NB4 (cell line): ENCODE measurements at regions not wholly inside any gene's neighbourhood (a gene's known extent, or its start where the extent isn't known, plus 50 kb on each side); places are given as distances from the start of the nearest gene placed in this dataset.

Source experiments
- MYC ChIP-seq: IDR thresholded peaks from 2 replicates; pipeline ENCODE4 v1.6.1; 2011; ENCODE audit warnings: low read depth, low read length
- POLR2A ChIP-seq: IDR thresholded peaks from 2 replicates; pipeline ENCODE4 v1.6.1; 2011; ENCODE audit warnings: mild to moderate bottlenecking; ENCODE audit not compliant: insufficient read length; ENCODE audit errors: extremely low read depth
- TF ChIP-seq, protein P1 (sequence below): IDR thresholded peaks from one replicate; pipeline ENCODE4 v1.5.1; 2012; ENCODE audit warnings: low read depth, low read length
- TF ChIP-seq, protein P2 (sequence below): IDR thresholded peaks from 2 replicates; pipeline ENCODE4 v1.6.1; 2011; ENCODE audit warnings: low read depth, low read length

- TF ChIP-seq, protein P1, sequence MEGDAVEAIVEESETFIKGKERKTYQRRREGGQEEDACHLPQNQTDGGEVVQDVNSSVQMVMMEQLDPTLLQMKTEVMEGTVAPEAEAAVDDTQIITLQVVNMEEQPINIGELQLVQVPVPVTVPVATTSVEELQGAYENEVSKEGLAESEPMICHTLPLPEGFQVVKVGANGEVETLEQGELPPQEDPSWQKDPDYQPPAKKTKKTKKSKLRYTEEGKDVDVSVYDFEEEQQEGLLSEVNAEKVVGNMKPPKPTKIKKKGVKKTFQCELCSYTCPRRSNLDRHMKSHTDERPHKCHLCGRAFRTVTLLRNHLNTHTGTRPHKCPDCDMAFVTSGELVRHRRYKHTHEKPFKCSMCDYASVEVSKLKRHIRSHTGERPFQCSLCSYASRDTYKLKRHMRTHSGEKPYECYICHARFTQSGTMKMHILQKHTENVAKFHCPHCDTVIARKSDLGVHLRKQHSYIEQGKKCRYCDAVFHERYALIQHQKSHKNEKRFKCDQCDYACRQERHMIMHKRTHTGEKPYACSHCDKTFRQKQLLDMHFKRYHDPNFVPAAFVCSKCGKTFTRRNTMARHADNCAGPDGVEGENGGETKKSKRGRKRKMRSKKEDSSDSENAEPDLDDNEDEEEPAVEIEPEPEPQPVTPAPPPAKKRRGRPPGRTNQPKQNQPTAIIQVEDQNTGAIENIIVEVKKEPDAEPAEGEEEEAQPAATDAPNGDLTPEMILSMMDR = no peak
- TF ChIP-seq POLR2A (no peak), MYC (no peak)
- TF ChIP-seq, protein P2, sequence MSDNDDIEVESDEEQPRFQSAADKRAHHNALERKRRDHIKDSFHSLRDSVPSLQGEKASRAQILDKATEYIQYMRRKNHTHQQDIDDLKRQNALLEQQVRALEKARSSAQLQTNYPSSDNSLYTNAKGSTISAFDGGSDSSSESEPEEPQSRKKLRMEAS = no peak
Observed at GRCh38 chr16:51025588-51026290, 125.3 kb downstream of the SALL1 start.
